ENCODE measurements at regions not wholly inside any gene's neighbourhood (a gene's known extent, or its start where the extent isn't known, plus 50 kb on each side); places are given as distances from the start of the nearest gene placed in this dataset.

DNA sequence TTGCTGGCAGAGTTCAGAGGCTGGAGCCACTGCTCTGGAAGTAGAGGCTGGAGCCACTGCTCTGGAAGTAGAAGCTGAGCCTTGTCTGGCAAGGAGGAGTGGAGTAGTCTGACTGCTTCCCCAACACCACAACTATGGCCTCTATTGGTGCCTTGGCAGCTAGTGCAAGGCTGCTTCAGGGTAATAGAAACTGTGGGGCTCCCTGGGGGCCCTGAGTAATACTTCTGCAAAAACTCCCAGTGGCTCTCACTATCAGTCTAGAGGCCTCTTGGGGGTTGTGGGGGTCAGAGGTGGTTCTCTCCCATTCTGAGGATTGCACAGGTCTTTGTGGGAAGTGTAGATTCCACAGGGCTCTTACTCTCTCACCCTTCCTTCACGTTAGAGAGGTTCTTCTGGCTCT lies 629.0 kb upstream of the PTPRD start:
- ATAC-seq: no peak
- no peaks in the 10 kb centered on the region for H3K27me3 Mint-ChIP-seq (ENCODE audit: low read depth in 2 of 2)
- no peak overlapping the region for H3K27ac Mint-ChIP-seq
- peaks cover 23% of the 10 kb centered on the region for H3K36me3 Mint-ChIP-seq
- H3K27me3 ChIP-seq (ENCODE audit: control insufficient read depth, insufficient read depth, low read length): no peaks in the 10 kb centered on the region
- no peaks in the 10 kb centered on the region for H3K36me3 ChIP-seq (ENCODE audit: control insufficient read depth, insufficient read depth, low read length)
- WGBS (ENCODE audit: insufficient coverage): 85% methylated on average over 1 of the region's 1 CpG
- H3K27ac ChIP-seq (ENCODE audit: low read length): no peak overlapping the region
- H3K9me3 Mint-ChIP-seq: peaks cover 17% of the 10 kb centered on the region in 2 donors
- no peak overlapping the region for H3K4me3 ChIP-seq (ENCODE audit: low read length)
- no peak for DNase-seq
- H3K4me3 Mint-ChIP-seq: no peak overlapping the region
- intact Hi-C loops (cut with micrococcal nuclease): no loop called here
- no peaks in the 10 kb centered on the region for H3K4me1 Mint-ChIP-seq
- no peak for TF ChIP-seq CTCF (IDR thresholded peaks at IDR 0.05)
- no peaks in the 10 kb centered on the region for H3K4me1 ChIP-seq (ENCODE audit: control insufficient read depth, insufficient read depth, low read length)
- peaks cover 10% of the 10 kb centered on the region for H3K9me3 ChIP-seq (ENCODE audit: control insufficient read depth, insufficient read depth, low read length)

- H3K27ac ChIP-seq (ENCODE audit: low read length): no peak overlapping the region
- no peaks in the 10 kb centered on the region for H3K27me3 ChIP-seq (ENCODE audit: control insufficient read depth, insufficient read depth, low read length)
- H3K9me3 Mint-ChIP-seq: peaks cover 14 to 19% of the 10 kb centered on the region in 2 donors
- intact Hi-C loops (cut with micrococcal nuclease): no loop called here
- 25% methylated on average over 1 of the region's 1 CpG for WGBS (ENCODE audit: insufficient coverage)
- no peak overlapping the region for H3K4me3 Mint-ChIP-seq
- no peaks in the 10 kb centered on the region for H3K36me3 ChIP-seq (ENCODE audit: control insufficient read depth, insufficient read depth, low read length)
- no peaks in the 10 kb centered on the region for H3K27me3 Mint-ChIP-seq (ENCODE audit: low read depth in 2 of 2)
- no peak for ATAC-seq
- peaks cover 11% of the 10 kb centered on the region for H3K36me3 Mint-ChIP-seq
- no peaks in the 10 kb centered on the region for H3K4me1 Mint-ChIP-seq
- H3K4me1 ChIP-seq (ENCODE audit: control insufficient read depth, insufficient read depth, low read length): no peaks in the 10 kb centered on the region
- H3K27ac Mint-ChIP-seq: no peak overlapping the region
- peaks cover 11% of the 10 kb centered on the region for H3K9me3 ChIP-seq (ENCODE audit: control insufficient read depth, insufficient read depth, low read length)
- TF ChIP-seq CTCF (IDR thresholded peaks at IDR 0.05): no peak
- no peak overlapping the region for H3K4me3 ChIP-seq (ENCODE audit: low read length)
- no peak for DNase-seq
Measured at GRCh38 chr9:11257992-11258391, 645.2 kb upstream of the PTPRD start.

- no peaks in the 10 kb centered on the region for H3K4me1 Mint-ChIP-seq
- intact Hi-C loops (cut with micrococcal nuclease): loop anchor here (10.0 kb wide), 1 partner anchor 64 kb away; no protein-coding TSS in a partner anchor
- Histone ChIP-seq H3K27me3 (ENCODE audit: control insufficient read depth, insufficient read depth, low read length) (no peaks in the 10 kb centered on the region), H3K36me3 (ENCODE audit: control insufficient read depth, insufficient read depth, low read length) (no peaks in the 10 kb centered on the region), H3K27ac (ENCODE audit: low read length) (no peak overlapping the region), H3K4me1 (ENCODE audit: control insufficient read depth, insufficient read depth, low read length) (no peaks in the 10 kb centered on the region), H3K4me3 (ENCODE audit: low read length) (no peak overlapping the region), H3K9me3 (ENCODE audit: control insufficient read depth, insufficient read depth, low read length) (peaks cover 7% of the 10 kb centered on the region)
- no peak overlapping the region for H3K4me3 Mint-ChIP-seq
- H3K27ac Mint-ChIP-seq: no peak overlapping the region
- 55% methylated on average over 3 of the region's 3 CpGs for WGBS (ENCODE audit: insufficient coverage)
- no peaks in the 10 kb centered on the region for H3K27me3 Mint-ChIP-seq (ENCODE audit: low read depth in 2 of 2)
- TF ChIP-seq CTCF (IDR thresholded peaks at IDR 0.05): no peak
- H3K9me3 Mint-ChIP-seq: peaks cover 5 to 18% of the 10 kb centered on the region in 2 donors
- ATAC-seq (no peak), DNase-seq (no peak)
- H3K36me3 Mint-ChIP-seq: no peaks in the 10 kb centered on the region
Measured at GRCh38 chr9:11269036-11269435, 656.2 kb upstream of the PTPRD start.

DNA sequence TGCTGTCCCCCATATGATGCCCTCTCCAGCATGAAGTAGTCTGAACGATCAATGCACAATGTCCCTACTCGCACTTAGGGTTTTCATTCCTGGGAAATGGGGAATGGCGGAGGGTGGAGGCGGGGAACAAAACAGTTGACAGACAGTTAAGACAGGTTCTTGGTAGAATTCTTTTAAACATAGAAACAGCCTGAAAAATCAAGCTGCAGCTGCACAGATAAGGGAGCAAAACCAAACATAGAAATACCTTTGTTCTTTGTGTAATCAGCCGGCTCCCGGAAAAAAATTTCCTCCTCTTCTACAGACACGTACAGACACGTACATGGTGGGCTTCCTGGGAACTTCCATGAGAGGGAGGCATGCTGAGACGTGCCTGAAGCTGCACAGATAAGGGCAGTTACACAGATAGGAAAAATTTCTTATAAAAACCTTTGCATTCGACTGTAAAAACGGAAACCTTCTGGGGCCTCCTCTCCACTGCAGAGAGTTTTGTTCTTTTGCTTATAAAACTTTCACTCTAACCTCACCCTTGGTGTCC lies 662.4 kb upstream of the PTPRD start:
- H3K9me3 ChIP-seq (ENCODE audit: control insufficient read depth, insufficient read depth, low read length): no peaks in the 10 kb centered on the region
- no peaks in the 10 kb centered on the region for H3K4me1 Mint-ChIP-seq
- no peak for DNase-seq
- H3K27me3 ChIP-seq (ENCODE audit: control insufficient read depth, insufficient read depth, low read length): no peaks in the 10 kb centered on the region
- H3K27ac Mint-ChIP-seq: no peak overlapping the region
- ATAC-seq: no peak
- no peaks in the 10 kb centered on the region for H3K4me1 ChIP-seq (ENCODE audit: control insufficient read depth, insufficient read depth, low read length)
- TF ChIP-seq CTCF (IDR thresholded peaks at IDR 0.05): no peak
- no peak overlapping the region for H3K27ac ChIP-seq (ENCODE audit: low read length)
- WGBS (ENCODE audit: insufficient coverage): 68% methylated on average over 11 of the region's 11 CpGs
- intact Hi-C loops (cut with micrococcal nuclease): no loop called here
- no peaks in the 10 kb centered on the region for H3K36me3 ChIP-seq (ENCODE audit: control insufficient read depth, insufficient read depth, low read length)
- no peaks in the 10 kb centered on the region for H3K27me3 Mint-ChIP-seq (ENCODE audit: low read depth in 2 of 2)
- H3K4me3 ChIP-seq (ENCODE audit: low read length): no peak overlapping the region
- H3K4me3 Mint-ChIP-seq: no peak overlapping the region
- H3K9me3 Mint-ChIP-seq: peaks cover 6 to 17% of the 10 kb centered on the region in 2 donors
- peaks cover 8% of the 10 kb centered on the region for H3K36me3 Mint-ChIP-seq
